Caco-2 (cell line): ENCODE measurements at regions not wholly inside any gene's neighbourhood (a gene's known extent, or its start where the extent isn't known, plus 50 kb on each side); places are given as distances from the start of the nearest gene placed in this dataset.

Experiments
- BruUV-seq: library from RNA; stranded (reverse); fragments of 400-500 nt; replicated peaks from 2 replicates; lab custom pipeline; 2021; lab: Mats Ljungman, UMichigan
- CTCF ChIA-PET: fragments of 300-600 bp; sonication (Branson Sonifier 250); formaldehyde crosslinking; loops from one replicate; lab custom pipeline; 2022; ENCODE audit warnings: antibody characterized with exemption; lab: Charles Lee
- POLR2A ChIA-PET: fragments of 300-600 bp; sonication (Branson Sonifier 250); formaldehyde crosslinking; loops from one replicate; lab custom pipeline; 2022; ENCODE audit warnings: antibody characterized with exemption; lab: Charles Lee
- DNase-seq, 2 experiments: peaks; one replicate each; pipeline versions ENCODE4 v3.0.0 to v3.0.0-alpha.2; 2020 to 2022
- H3K27me3 ChIP-seq: replicated peaks from 2 replicates; pipeline ENCODE4 v1.6.0; 2011; ENCODE audit warnings: low read length; ENCODE audit not compliant: control insufficient read depth, insufficient read depth
- H3K36me3 ChIP-seq: 2 replicates; pipeline ENCODE4 v1.5.1; 2011; ENCODE audit warnings: low read length; ENCODE audit not compliant: control insufficient read depth, insufficient read depth
- H3K4me1 ChIP-seq: fragments of 250-450 bp; sonication (Bioruptor Pico); 2 replicates; pipeline ENCODE4 v1.5.1; 2020; ENCODE audit warnings: mild to moderate bottlenecking
- H3K4me3 ChIP-seq: 2 replicates; pipeline ENCODE4 v1.5.1; 2011; ENCODE audit warnings: low read depth, mild to moderate bottlenecking, control low read depth, low read length
- H3K9me3 ChIP-seq: fragments of 250-450 bp; sonication (Bioruptor Pico); 2 replicates; pipeline ENCODE4 v1.5.1; 2020; ENCODE audit warnings: mild to moderate bottlenecking, moderate library complexity
- H3K27ac Mint-ChIP-seq: one replicate; pipeline ENCODE4 v1.8.0; 2022; ENCODE audit warnings: mixed read lengths; ENCODE audit not compliant: unreplicated experiment
- H3K27me3 Mint-ChIP-seq: one replicate; pipeline ENCODE4 v1.8.0; 2022; ENCODE audit warnings: mixed read lengths; ENCODE audit not compliant: insufficient read depth, unreplicated experiment
- H3K36me3 Mint-ChIP-seq: one replicate; pipeline ENCODE4 v1.8.0; 2022; ENCODE audit warnings: mild to moderate bottlenecking, mixed read lengths; ENCODE audit not compliant: insufficient read depth, unreplicated experiment
- H3K4me1 Mint-ChIP-seq: one replicate; pipeline ENCODE4 v1.8.0; 2022; ENCODE audit warnings: low read depth, mixed read lengths; ENCODE audit not compliant: unreplicated experiment
- H3K4me3 Mint-ChIP-seq: one replicate; pipeline ENCODE4 v1.8.0; 2022; ENCODE audit warnings: mild to moderate bottlenecking, moderate library complexity, mixed read lengths; ENCODE audit not compliant: unreplicated experiment
- H3K9me3 Mint-ChIP-seq: one replicate; pipeline ENCODE4 v1.8.0; 2022; ENCODE audit warnings: mixed read lengths; ENCODE audit not compliant: unreplicated experiment
- CTCF ChIP-seq, 2 experiments: fragments of 200-600 bp in 1 of 2; IDR thresholded peaks; 1 replicate in 1 of 2; 2 replicates in 1 of 2; pipeline versions ENCODE4 v1.5.1 to v1.8.0; 2011 to 2022; ENCODE audit warnings: antibody characterized with exemption in 1 of 2, control low read depth in 1 of 2, inconsistent platforms in 1 of 2, low read depth in 1 of 2, low read length in 1 of 2, mild to moderate bottlenecking in 1 of 2, moderate library complexity in 1 of 2; ENCODE audit not compliant: insufficient read depth in 1 of 2, severe bottlenecking in 1 of 2, unreplicated experiment in 1 of 2
- intact Hi-C: fragments of 100-400 bp; cut with micrococcal nuclease; formaldehyde crosslinking; loops from one replicate; pipeline ENCODE4 v1.10.0; 2022; ENCODE audit not compliant: unreplicated experiment

DNA sequence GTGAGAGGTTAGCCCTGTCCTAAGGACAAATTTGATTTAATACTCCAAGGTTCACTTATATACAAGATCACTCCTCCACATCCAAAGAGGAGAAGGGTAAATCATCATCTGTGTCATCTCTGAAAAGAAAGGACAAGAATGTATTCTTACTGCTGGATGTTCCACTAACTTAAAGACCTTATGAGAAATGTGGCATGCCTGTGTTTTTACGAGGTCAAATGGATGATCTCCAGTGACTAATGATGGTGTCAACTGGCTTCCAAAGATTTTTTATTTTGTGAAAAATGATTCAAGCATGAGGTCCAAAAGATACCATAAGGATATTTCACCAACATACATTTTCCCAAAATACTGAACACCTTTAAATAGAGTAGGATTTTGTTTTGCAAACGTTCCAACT, 143.4 kb downstream of the PTCHD1 start:
- no peak overlapping the region for H3K27ac Mint-ChIP-seq
- Histone ChIP-seq H3K27me3 (no peaks in the 10 kb centered on the region), H3K9me3 (no peaks in the 10 kb centered on the region), H3K4me3 (no peak overlapping the region), H3K4me1 (no peaks in the 10 kb centered on the region), H3K36me3 (no peaks in the 10 kb centered on the region)
- peaks cover 7% of the 10 kb centered on the region for H3K27me3 Mint-ChIP-seq
- no peaks in the 10 kb centered on the region for H3K36me3 Mint-ChIP-seq
- no peak overlapping the region for H3K4me3 Mint-ChIP-seq
- BruUV-seq = no TSS peak
- TF ChIP-seq CTCF (IDR thresholded peaks at IDR 0.05; ENCODE audit: insufficient read depth in 1 of 2, low read depth in 1 of 2, low read length in 1 of 2, severe bottlenecking in 1 of 2, unreplicated experiment in 1 of 2) = no peak
- POLR2A ChIA-PET = no interaction called here
- no peaks in the 10 kb centered on the region for H3K4me1 Mint-ChIP-seq
- intact Hi-C loops = no loop called here
- H3K9me3 Mint-ChIP-seq = peaks cover 10% of the 10 kb centered on the region
- DNase-seq = no peak
- CTCF ChIA-PET = no interaction called here

DNA sequence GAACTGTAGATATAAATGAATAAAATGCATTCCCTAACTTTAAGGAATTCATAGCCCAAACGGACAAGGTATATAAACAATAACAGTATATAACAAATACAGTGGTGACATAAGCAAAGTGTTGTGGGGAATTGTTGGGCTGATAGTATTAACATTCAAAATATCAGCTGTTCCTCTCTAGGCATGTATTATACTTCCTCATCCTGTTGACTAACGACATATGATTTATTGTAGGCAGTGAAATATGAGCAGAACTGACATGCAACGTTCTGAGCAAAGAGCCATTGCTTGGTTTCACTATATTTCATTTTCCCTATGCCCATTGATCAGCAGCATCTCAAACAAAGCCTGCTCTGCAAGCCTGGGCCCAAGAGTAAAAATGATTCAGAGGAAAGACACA, 143.9 kb downstream of the PTCHD1 start:
- no peaks in the 10 kb centered on the region for H3K36me3 Mint-ChIP-seq

DNA sequence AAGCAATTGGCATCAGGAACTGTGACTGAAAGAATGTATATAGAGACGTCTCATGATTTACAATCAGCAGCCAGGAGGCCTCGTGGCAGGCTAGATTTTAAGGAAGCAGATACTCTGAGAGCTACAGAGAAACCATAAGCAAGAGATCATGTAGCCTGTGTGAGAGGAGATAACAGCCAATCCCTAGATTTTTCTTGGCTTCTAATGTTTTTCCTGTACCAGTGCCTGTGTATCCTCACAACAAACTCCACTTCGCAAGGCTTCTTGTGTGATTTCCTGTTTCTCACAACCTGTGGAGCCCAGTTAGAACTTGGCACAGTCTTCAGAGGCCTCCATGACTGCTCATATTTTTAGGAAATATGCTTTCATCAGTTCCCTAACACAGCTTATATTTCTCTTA, 147.9 kb downstream of the PTCHD1 start:
- peaks cover 3% of the 10 kb centered on the region for H3K27me3 Mint-ChIP-seq
- no peaks in the 10 kb centered on the region for H3K9me3 ChIP-seq
- POLR2A ChIA-PET = no interaction called here
- no peaks in the 10 kb centered on the region for H3K27me3 ChIP-seq
- no peak for TF ChIP-seq CTCF (IDR thresholded peaks at IDR 0.05; ENCODE audit: insufficient read depth in 1 of 2, low read depth in 1 of 2, low read length in 1 of 2, severe bottlenecking in 1 of 2, unreplicated experiment in 1 of 2)
- H3K27ac Mint-ChIP-seq = no peak overlapping the region
- no peaks in the 10 kb centered on the region for H3K4me1 Mint-ChIP-seq
- peaks cover 6% of the 10 kb centered on the region for H3K9me3 Mint-ChIP-seq
- H3K36me3 Mint-ChIP-seq = no peaks in the 10 kb centered on the region
- no TSS peak for BruUV-seq
- no peaks in the 10 kb centered on the region for H3K36me3 ChIP-seq
- no peaks in the 10 kb centered on the region for H3K4me1 ChIP-seq
- intact Hi-C loops = no loop called here
- no peak overlapping the region for H3K4me3 Mint-ChIP-seq
- H3K4me3 ChIP-seq = no peak overlapping the region
- no peak for DNase-seq
- CTCF ChIA-PET = no interaction called here

More for the DNA sequence above, 143.9 kb downstream of the PTCHD1 start:
- Mint-ChIP-seq H3K4me3 (no peak overlapping the region), H3K4me1 (no peaks in the 10 kb centered on the region), H3K27ac (no peak overlapping the region), H3K9me3 (peaks cover 10% of the 10 kb centered on the region), H3K27me3 (peaks cover 7% of the 10 kb centered on the region)
- no peak for TF ChIP-seq CTCF (IDR thresholded peaks at IDR 0.05; ENCODE audit: insufficient read depth in 1 of 2, low read depth in 1 of 2, low read length in 1 of 2, severe bottlenecking in 1 of 2, unreplicated experiment in 1 of 2)
- H3K4me3 ChIP-seq = no peak overlapping the region
- no peaks in the 10 kb centered on the region for H3K4me1 ChIP-seq
- DNase-seq = no peak
- no TSS peak for BruUV-seq
- CTCF ChIA-PET = no interaction called here
- POLR2A ChIA-PET = no interaction called here
- no peaks in the 10 kb centered on the region for H3K9me3 ChIP-seq
- intact Hi-C loops = no loop called here
- H3K27me3 ChIP-seq = no peaks in the 10 kb centered on the region
- no peaks in the 10 kb centered on the region for H3K36me3 ChIP-seq
